Loucy (cell line): ENCODE measurements at regions not wholly inside any gene's neighbourhood (a gene's known extent, or its start where the extent isn't known, plus 50 kb on each side); places are given as distances from the start of the nearest gene placed in this dataset.
A peak's percentile ranks its signal among the peaks of the same experiment; 100 is the strongest.

Source experiments
- H2AFZ ChIP-seq: fragments of 200-600 bp; sonication (generic); 2 replicates; pipeline ENCODE4 v1.6.0; 2016; ENCODE audit warnings: antibody characterized with exemption, mild to moderate bottlenecking, low read length, moderate library complexity
- H3F3A ChIP-seq: fragments of 200-600 bp; 2 replicates; pipeline ENCODE4 v1.6.0; 2016; ENCODE audit warnings: antibody characterized with exemption, low read depth, mild to moderate bottlenecking
- H3K27me3 ChIP-seq: fragments of 200-600 bp; sonication (generic); 2 replicates; pipeline ENCODE4 v1.6.1; 2014; ENCODE audit warnings: low read length, mild to moderate bottlenecking; ENCODE audit not compliant: insufficient read depth, poor library complexity, severe bottlenecking
- H3K36me3 ChIP-seq: fragments of 200-600 bp; sonication (generic); 2 replicates; pipeline ENCODE4 v1.6.1; 2016; ENCODE audit warnings: low read length; ENCODE audit not compliant: insufficient read depth
- H3K4me1 ChIP-seq: fragments of 200-600 bp; sonication (generic); 2 replicates; pipeline ENCODE4 v1.5.1; 2014; ENCODE audit warnings: low read length, mild to moderate bottlenecking; ENCODE audit not compliant: insufficient read depth, poor library complexity, severe bottlenecking
- H3K4me2 ChIP-seq: fragments of 200-600 bp; sonication (generic); 2 replicates; pipeline ENCODE4 v1.6.0; 2014; ENCODE audit warnings: antibody characterized with exemption, low read length, low read depth, mild to moderate bottlenecking; ENCODE audit not compliant: poor library complexity, severe bottlenecking
- H3K4me3 ChIP-seq: fragments of 200-600 bp; sonication (generic); 2 replicates; pipeline ENCODE4 v1.5.1; 2014; ENCODE audit warnings: low read length, mild to moderate bottlenecking, mixed read lengths; ENCODE audit not compliant: poor library complexity, severe bottlenecking
- H3K79me2 ChIP-seq: fragments of 200-600 bp; sonication (generic); 2 replicates; pipeline ENCODE4 v1.6.1; 2014; ENCODE audit warnings: low read length; ENCODE audit not compliant: insufficient read depth
- H3K9ac ChIP-seq: fragments of 200-600 bp; sonication (generic); 2 replicates; pipeline ENCODE4 v1.6.0; 2014; ENCODE audit warnings: mild to moderate bottlenecking, low read depth, low read length, moderate library complexity; ENCODE audit not compliant: poor library complexity, severe bottlenecking
- H3K9me2 ChIP-seq: fragments of 200-600 bp; sonication (generic); replicated peaks from 2 replicates; pipeline ENCODE4 v1.6.1; 2016; ENCODE audit warnings: low read depth, low read length, mixed read lengths
- H3K9me3 ChIP-seq: fragments of 200-600 bp; sonication (generic); 2 replicates; pipeline ENCODE4 v1.6.1; 2014; ENCODE audit warnings: mild to moderate bottlenecking, antibody characterized with exemption, low read length, low read depth; ENCODE audit not compliant: insufficient read depth
- H4K20me1 ChIP-seq: fragments of 200-600 bp; sonication (generic); 2 replicates; pipeline ENCODE4 v1.6.0; 2014; ENCODE audit warnings: antibody characterized with exemption, low read length, mild to moderate bottlenecking; ENCODE audit not compliant: insufficient read depth, poor library complexity, severe bottlenecking
- EZH2phosphoT487 ChIP-seq: fragments of 200-600 bp; IDR thresholded peaks from 2 replicates; pipeline ENCODE4 v1.6.1; 2018; ENCODE audit warnings: antibody characterized with exemption, mild to moderate bottlenecking, moderate library complexity, borderline replicate concordance
- TF ChIP-seq, protein P1 (sequence below): fragments of 200-600 bp; sonication (generic); conservative IDR thresholded peaks from 2 replicates; pipeline ENCODE4 v1.5.1; 2014; ENCODE audit warnings: mild to moderate bottlenecking, antibody characterized with exemption, low read length

DNA sequence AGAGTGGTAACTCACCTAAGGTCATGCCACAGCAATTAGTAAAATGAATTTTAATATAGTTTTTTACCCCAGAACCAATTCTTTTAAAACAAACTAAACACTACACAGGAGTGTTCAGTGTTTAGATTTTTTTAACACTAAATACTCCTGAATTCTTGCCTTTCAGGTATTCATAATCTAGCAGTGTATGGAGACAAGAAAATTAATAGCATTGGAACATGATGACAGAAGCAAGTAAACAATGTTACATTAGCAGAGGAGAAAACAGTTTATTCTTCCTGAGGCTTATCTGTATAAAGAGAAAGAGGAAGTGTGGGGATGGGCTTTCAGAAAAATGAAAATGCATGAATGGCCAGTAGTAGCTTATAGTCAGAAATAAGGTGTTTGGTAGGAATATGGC is 222.1 kb upstream of the FAT3 start:
- Histone ChIP-seq H2AFZ (peak overlapping the region; percentile 62), H3K79me2 (no peaks in the 10 kb centered on the region), H3K27me3 (no peaks in the 10 kb centered on the region), H3K9me2 (no peaks in the 10 kb centered on the region), H3K36me3 (no peaks in the 10 kb centered on the region), H3K9me3 (no peaks in the 10 kb centered on the region), H3K4me2 (no peak overlapping the region), H3F3A (no peaks in the 10 kb centered on the region), H3K9ac (no peak overlapping the region), H4K20me1 (no peaks in the 10 kb centered on the region), H3K4me1 (peaks cover 8% of the 10 kb centered on the region), H3K4me3 (no peak overlapping the region)
- TF ChIP-seq, protein P1, sequence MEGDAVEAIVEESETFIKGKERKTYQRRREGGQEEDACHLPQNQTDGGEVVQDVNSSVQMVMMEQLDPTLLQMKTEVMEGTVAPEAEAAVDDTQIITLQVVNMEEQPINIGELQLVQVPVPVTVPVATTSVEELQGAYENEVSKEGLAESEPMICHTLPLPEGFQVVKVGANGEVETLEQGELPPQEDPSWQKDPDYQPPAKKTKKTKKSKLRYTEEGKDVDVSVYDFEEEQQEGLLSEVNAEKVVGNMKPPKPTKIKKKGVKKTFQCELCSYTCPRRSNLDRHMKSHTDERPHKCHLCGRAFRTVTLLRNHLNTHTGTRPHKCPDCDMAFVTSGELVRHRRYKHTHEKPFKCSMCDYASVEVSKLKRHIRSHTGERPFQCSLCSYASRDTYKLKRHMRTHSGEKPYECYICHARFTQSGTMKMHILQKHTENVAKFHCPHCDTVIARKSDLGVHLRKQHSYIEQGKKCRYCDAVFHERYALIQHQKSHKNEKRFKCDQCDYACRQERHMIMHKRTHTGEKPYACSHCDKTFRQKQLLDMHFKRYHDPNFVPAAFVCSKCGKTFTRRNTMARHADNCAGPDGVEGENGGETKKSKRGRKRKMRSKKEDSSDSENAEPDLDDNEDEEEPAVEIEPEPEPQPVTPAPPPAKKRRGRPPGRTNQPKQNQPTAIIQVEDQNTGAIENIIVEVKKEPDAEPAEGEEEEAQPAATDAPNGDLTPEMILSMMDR: no peak
- TF ChIP-seq EZH2phosphoT487: no peak

GRCh38 chr11:91998481-91998880 is 226.1 kb upstream of the FAT3 start:
- H3K36me3 ChIP-seq: no peaks in the 10 kb centered on the region
- H3K79me2 ChIP-seq: no peaks in the 10 kb centered on the region
- H3K4me3 ChIP-seq: no peak overlapping the region
- no peaks in the 10 kb centered on the region for H3F3A ChIP-seq
- no peaks in the 10 kb centered on the region for H3K9me2 ChIP-seq
- H3K27me3 ChIP-seq: no peaks in the 10 kb centered on the region
- no peak overlapping the region for H3K4me2 ChIP-seq
- H3K4me1 ChIP-seq: peaks cover 8% of the 10 kb centered on the region
- no peak for TF ChIP-seq EZH2phosphoT487
- TF ChIP-seq, protein P1: no peak
- no peaks in the 10 kb centered on the region for H4K20me1 ChIP-seq
- H3K9me3 ChIP-seq: no peaks in the 10 kb centered on the region
- H3K9ac ChIP-seq: no peak overlapping the region
- H2AFZ ChIP-seq: no peak overlapping the region

DNA sequence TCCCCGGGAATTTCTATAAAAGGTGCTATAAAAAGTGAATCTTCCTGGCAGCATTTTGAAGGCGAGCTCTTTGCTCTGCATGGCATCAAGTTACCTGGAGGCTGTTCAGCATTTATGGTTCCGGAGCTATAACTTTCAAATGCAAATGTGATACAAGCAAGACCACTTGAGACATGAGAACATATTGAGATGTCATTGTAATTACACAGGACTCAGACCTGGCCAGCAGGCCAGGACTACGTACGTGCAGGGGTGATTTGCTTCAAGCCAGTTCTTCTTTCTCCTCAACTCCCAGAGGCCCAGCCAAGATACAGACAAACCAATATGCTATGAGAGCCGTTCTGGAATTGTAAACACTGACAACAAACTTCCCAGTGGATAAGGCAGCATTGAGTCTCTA is 227.4 kb upstream of the FAT3 start:
- Histone ChIP-seq H3F3A (no peaks in the 10 kb centered on the region), H3K9ac (no peak overlapping the region), H2AFZ (no peak overlapping the region), H4K20me1 (no peaks in the 10 kb centered on the region), H3K4me1 (no peaks in the 10 kb centered on the region), H3K9me2 (no peaks in the 10 kb centered on the region), H3K27me3 (no peaks in the 10 kb centered on the region), H3K79me2 (no peaks in the 10 kb centered on the region), H3K36me3 (no peaks in the 10 kb centered on the region), H3K4me2 (no peak overlapping the region), H3K9me3 (no peaks in the 10 kb centered on the region), H3K4me3 (no peak overlapping the region)
- TF ChIP-seq, protein P1: no peak
- TF ChIP-seq EZH2phosphoT487: no peak
